ENCODE measurements at regions not wholly inside any gene's neighbourhood (a gene's known extent, or its start where the extent isn't known, plus 50 kb on each side); places are given as distances from the start of the nearest gene placed in this dataset.

DNA sequence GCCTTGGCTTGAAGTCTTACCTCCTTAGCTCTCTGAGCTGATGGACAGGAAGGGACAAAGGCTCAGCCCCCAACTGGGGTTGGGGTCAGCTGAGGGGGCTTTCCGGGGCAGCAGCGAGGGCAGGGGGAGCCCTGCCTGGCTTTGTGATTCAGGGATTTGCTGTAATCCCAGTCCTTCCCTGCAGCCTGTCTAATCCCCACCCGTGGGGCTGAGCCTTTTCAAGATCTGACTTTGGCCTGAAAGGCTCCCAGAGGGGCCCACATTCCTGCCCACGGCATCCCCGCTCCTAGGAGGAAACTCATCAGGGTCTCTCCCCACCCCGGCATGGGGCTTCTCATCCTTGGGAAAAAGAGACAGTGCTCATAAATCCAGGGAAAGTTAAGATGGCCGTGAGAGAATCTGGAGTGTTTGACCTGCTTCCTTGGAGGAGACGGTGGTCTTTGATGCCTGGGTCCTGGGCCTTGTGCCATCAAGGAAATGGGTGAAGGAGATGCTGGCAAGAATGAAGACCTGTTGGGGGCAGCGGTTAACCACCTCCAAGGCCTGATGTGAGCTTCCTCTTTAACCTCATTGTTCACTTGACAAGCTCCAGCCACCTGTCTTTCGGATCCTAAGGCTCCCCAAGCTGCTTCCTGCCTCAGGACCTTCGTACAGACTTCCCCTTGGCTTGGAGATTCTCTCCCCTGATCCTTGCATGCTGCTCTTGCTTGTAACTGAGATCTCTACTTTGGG lies 83.1 kb upstream of the WNT4 start:
- ChIA-PET POLR2A (ENCODE audit: unreplicated experiment) (interaction anchor here (0.6 kb wide), 1 partner anchor 190 kb away, joined by 5 read pairs; no protein-coding TSS in a partner anchor), CTCF (no interaction called here)
- no peak for TF ChIP-seq EZH2 (IDR thresholded peaks at IDR 0.05; ENCODE audit: low read depth)
- TF ChIP-seq, protein P1, sequence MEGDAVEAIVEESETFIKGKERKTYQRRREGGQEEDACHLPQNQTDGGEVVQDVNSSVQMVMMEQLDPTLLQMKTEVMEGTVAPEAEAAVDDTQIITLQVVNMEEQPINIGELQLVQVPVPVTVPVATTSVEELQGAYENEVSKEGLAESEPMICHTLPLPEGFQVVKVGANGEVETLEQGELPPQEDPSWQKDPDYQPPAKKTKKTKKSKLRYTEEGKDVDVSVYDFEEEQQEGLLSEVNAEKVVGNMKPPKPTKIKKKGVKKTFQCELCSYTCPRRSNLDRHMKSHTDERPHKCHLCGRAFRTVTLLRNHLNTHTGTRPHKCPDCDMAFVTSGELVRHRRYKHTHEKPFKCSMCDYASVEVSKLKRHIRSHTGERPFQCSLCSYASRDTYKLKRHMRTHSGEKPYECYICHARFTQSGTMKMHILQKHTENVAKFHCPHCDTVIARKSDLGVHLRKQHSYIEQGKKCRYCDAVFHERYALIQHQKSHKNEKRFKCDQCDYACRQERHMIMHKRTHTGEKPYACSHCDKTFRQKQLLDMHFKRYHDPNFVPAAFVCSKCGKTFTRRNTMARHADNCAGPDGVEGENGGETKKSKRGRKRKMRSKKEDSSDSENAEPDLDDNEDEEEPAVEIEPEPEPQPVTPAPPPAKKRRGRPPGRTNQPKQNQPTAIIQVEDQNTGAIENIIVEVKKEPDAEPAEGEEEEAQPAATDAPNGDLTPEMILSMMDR (conservative IDR thresholded peaks at IDR 0.05), result no peak
- H3K27ac ChIP-seq, result no peak overlapping the region
- H3K4me2 ChIP-seq, result no peak overlapping the region
- no peak for DNase-seq
- H3K9me3 ChIP-seq (ENCODE audit: insufficient read depth, low read depth), result no peaks in the 10 kb centered on the region
- H3F3A ChIP-seq (ENCODE audit: insufficient read depth, low read depth), result peaks cover 21% of the 10 kb centered on the region; the same call in 1 of the 2 replicates
- H3K36me3 ChIP-seq (ENCODE audit: low read depth), result no peaks in the 10 kb centered on the region
- H3K9me2 ChIP-seq (ENCODE audit: insufficient read depth), result no peaks in the 10 kb centered on the region
- no peaks in the 10 kb centered on the region for H3K27me3 ChIP-seq (ENCODE audit: insufficient read depth, low read depth)
- no peak overlapping the region for H2AFZ ChIP-seq
- H3K4me3 ChIP-seq, result no peak overlapping the region
- intact Hi-C loops (cut with micrococcal nuclease; ENCODE audit: unreplicated experiment), result no loop called here
- H4K20me1 ChIP-seq (ENCODE audit: insufficient read depth), result no peaks in the 10 kb centered on the region
- peaks cover 24% of the 10 kb centered on the region for H3K4me1 ChIP-seq (replicated peaks; ENCODE audit: insufficient read depth)
- no TSS peak for BruUV-seq (replicated peaks)
- no peaks in the 10 kb centered on the region for H3K79me2 ChIP-seq (ENCODE audit: low read depth)

DNA sequence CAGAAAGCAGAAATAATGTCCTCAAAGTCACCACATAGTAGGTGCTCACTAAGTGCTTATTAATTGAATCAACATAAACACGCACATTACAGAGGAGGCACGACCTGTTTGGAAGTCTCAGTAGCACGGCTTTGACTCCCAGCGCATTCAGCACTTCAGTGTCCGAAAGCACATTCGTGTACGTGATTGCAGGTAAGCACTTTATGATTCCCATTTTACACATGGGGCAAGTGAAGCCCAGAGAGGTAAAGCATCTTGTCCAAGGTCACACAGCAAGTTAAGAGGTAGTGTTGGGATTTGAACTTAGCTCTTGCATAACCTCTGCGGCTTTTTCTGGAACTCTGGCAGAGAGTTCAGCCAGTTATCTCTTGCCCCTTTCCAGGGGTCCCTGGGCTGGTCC lies 85.2 kb upstream of the WNT4 start:
- H4K20me1 ChIP-seq (ENCODE audit: insufficient read depth), result no peaks in the 10 kb centered on the region
- BruUV-seq (replicated peaks), result no TSS peak
- ChIA-PET POLR2A (ENCODE audit: unreplicated experiment) (no interaction called here), CTCF (no interaction called here)
- H2AFZ ChIP-seq, result no peak overlapping the region
- no peaks in the 10 kb centered on the region for H3K79me2 ChIP-seq (ENCODE audit: low read depth)
- peaks cover 21% of the 10 kb centered on the region; the same call in 1 of the 2 replicates for H3F3A ChIP-seq (ENCODE audit: insufficient read depth, low read depth)
- H3K27ac ChIP-seq, result peak overlapping the region; percentile 99
- no peaks in the 10 kb centered on the region for H3K9me2 ChIP-seq (ENCODE audit: insufficient read depth)
- H3K27me3 ChIP-seq (ENCODE audit: insufficient read depth, low read depth), result no peaks in the 10 kb centered on the region
- intact Hi-C loops (cut with micrococcal nuclease; ENCODE audit: unreplicated experiment), result no loop called here
- no peak for DNase-seq
- H3K36me3 ChIP-seq (ENCODE audit: low read depth), result no peaks in the 10 kb centered on the region
- no peak overlapping the region; the same call in 1 of the 2 replicates for H3K4me2 ChIP-seq
- peaks cover 34% of the 10 kb centered on the region for H3K4me1 ChIP-seq (replicated peaks; ENCODE audit: insufficient read depth)
- TF ChIP-seq, protein P1 (conservative IDR thresholded peaks at IDR 0.05), result no peak
- TF ChIP-seq EZH2 (IDR thresholded peaks at IDR 0.05; ENCODE audit: low read depth), result no peak
- no peak overlapping the region for H3K4me3 ChIP-seq
- H3K9me3 ChIP-seq (ENCODE audit: insufficient read depth, low read depth), result no peaks in the 10 kb centered on the region

DNA sequence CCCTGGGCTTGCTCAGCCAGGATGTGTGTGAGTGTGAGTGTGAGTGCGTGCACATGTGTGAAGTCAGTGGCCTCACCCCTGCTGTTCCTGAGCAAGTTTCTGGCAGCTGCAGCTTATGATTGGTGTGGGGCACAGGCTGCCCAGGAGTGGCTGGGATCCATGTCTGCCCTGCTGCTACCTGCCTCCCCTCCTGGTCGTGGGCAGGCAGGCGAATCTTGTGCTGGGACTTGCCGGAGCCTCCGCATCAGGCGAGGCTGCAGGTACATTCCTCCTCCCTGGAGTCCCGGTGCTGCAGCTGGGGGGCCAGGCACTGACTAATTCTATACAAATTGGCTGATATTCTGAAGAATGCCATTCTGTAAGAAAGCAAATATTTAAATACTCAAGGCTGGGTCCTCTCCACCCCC lies 85.6 kb upstream of the WNT4 start:
- no peaks in the 10 kb centered on the region for H3K36me3 ChIP-seq (ENCODE audit: low read depth)
- no peaks in the 10 kb centered on the region for H4K20me1 ChIP-seq (ENCODE audit: insufficient read depth)
- ChIA-PET POLR2A (ENCODE audit: unreplicated experiment) (no interaction called here), CTCF (no interaction called here)
- peak overlapping the region; percentile 99 for H3K27ac ChIP-seq
- peaks cover 21% of the 10 kb centered on the region; the same call in 1 of the 2 replicates for H3F3A ChIP-seq (ENCODE audit: insufficient read depth, low read depth)
- DNase-seq, result peak in 1 of 2 experiments; percentile 66
- BruUV-seq (replicated peaks), result no TSS peak
- H3K27me3 ChIP-seq (ENCODE audit: insufficient read depth, low read depth), result no peaks in the 10 kb centered on the region
- H2AFZ ChIP-seq, result no peak overlapping the region
- H3K4me2 ChIP-seq, result peak overlapping the region; percentile 56
- H3K9me3 ChIP-seq (ENCODE audit: insufficient read depth, low read depth), result no peaks in the 10 kb centered on the region
- H3K79me2 ChIP-seq (ENCODE audit: low read depth), result no peaks in the 10 kb centered on the region
- peaks cover 34% of the 10 kb centered on the region for H3K4me1 ChIP-seq (replicated peaks; ENCODE audit: insufficient read depth)
- no peaks in the 10 kb centered on the region for H3K9me2 ChIP-seq (ENCODE audit: insufficient read depth)
- TF ChIP-seq, protein P1 (conservative IDR thresholded peaks at IDR 0.05), result no peak
- TF ChIP-seq EZH2 (IDR thresholded peaks at IDR 0.05; ENCODE audit: low read depth), result no peak
- H3K4me3 ChIP-seq, result no peak overlapping the region
- intact Hi-C loops (cut with micrococcal nuclease; ENCODE audit: unreplicated experiment), result no loop called here

All from PC-9 (cell line).